ENCODE measurements at regions not wholly inside any gene's neighbourhood (a gene's known extent, or its start where the extent isn't known, plus 50 kb on each side); places are given as distances from the start of the nearest gene placed in this dataset.

DNA sequence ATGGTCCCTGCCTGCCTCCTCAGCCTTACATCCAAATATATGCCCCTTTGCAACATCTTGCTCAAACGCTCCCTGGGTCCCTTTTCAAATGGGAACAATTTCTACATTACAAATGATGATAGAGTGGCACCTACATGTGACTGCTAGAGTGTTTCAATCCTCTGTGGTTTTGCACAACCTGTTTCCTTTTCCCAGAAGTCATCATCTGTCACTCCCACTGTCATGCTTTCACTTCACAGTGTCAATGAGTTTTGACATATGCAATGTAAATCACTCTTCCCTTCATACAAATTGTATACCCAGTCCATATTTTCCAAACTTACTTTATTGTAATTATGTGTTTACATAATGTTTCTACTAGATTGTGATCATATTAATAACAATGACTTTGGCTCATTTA lies 887.3 kb downstream of the TDRD15 start:
- H3K4me3 ChIP-seq (ENCODE audit: low read length), result no peak overlapping the region
- DNase-seq (ENCODE audit: low read depth), result no peak
- no peak for TF ChIP-seq CTCF (conservative IDR thresholded peaks at IDR 0.05; ENCODE audit: low read depth, low read length)

DNA sequence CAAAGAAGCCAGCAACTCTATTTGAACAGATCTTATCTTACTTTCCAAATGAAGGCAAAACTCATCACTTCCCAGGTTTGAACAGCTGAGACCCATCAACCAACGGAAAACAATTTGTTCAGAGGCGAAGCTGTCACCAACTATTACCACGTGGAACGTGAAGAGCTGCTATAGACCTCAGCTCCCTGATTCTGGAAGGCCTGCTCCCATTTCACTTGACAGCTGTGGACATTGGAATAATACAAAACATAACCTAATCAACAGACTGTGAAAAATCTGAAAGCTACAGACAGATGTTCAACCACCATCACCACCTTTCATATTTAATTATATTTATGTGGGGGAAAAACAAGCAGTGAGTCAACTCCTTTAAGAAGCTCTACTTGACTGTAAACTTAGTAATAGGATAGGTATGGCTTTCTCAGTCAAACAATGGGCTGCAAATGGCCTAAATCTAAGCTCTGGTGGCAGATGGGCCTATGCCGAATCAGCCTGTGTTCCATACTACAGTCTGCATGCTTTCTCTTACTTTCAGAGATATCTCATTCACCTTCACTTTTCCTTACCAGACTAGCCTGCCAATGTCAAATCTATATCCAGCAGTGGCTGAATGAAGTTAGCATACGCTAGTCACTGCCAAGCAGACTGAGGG lies 896.4 kb downstream of the TDRD15 start:
- no peak overlapping the region for H3K4me3 ChIP-seq (ENCODE audit: low read length)
- peak; percentile 62 for DNase-seq (ENCODE audit: low read depth)
- no peak for TF ChIP-seq CTCF (conservative IDR thresholded peaks at IDR 0.05; ENCODE audit: low read depth, low read length)

GRCh38 chr2:22027345-22028005 lies 903.7 kb downstream of the TDRD15 start:
- H3K4me3 ChIP-seq (ENCODE audit: low read length), result no peak overlapping the region
- DNase-seq (ENCODE audit: low read depth), result no peak
- TF ChIP-seq CTCF (conservative IDR thresholded peaks at IDR 0.05; ENCODE audit: low read depth, low read length), result no peak

- DNase-seq (ENCODE audit: low read depth), result no peak
- no peak for TF ChIP-seq CTCF (conservative IDR thresholded peaks at IDR 0.05; ENCODE audit: low read depth, low read length)
- H3K4me3 ChIP-seq (ENCODE audit: low read length), result no peak overlapping the region
Measured at GRCh38 chr2:22035361-22035830, 911.6 kb downstream of the TDRD15 start.

GRCh38 chr2:22037274-22037673 lies 913.5 kb downstream of the TDRD15 start:
- TF ChIP-seq CTCF (conservative IDR thresholded peaks at IDR 0.05; ENCODE audit: low read depth, low read length), result no peak
- peak; percentile 26 for DNase-seq (ENCODE audit: low read depth)
- H3K4me3 ChIP-seq (ENCODE audit: low read length), result no peak overlapping the region

- no peak overlapping the region for H3K4me3 ChIP-seq (ENCODE audit: low read length)
- DNase-seq (ENCODE audit: low read depth), result no peak
- no peak for TF ChIP-seq CTCF (conservative IDR thresholded peaks at IDR 0.05; ENCODE audit: low read depth, low read length)
Measured at GRCh38 chr2:22043784-22044183, 920.0 kb downstream of the TDRD15 start.

Measured in retinal pigment epithelial cell (primary cell).